ENCODE measurements at regions not wholly inside any gene's neighbourhood (a gene's known extent, or its start where the extent isn't known, plus 50 kb on each side); places are given as distances from the start of the nearest gene placed in this dataset.
A peak's percentile ranks its signal among the peaks of the same experiment; 100 is the strongest.

DNA sequence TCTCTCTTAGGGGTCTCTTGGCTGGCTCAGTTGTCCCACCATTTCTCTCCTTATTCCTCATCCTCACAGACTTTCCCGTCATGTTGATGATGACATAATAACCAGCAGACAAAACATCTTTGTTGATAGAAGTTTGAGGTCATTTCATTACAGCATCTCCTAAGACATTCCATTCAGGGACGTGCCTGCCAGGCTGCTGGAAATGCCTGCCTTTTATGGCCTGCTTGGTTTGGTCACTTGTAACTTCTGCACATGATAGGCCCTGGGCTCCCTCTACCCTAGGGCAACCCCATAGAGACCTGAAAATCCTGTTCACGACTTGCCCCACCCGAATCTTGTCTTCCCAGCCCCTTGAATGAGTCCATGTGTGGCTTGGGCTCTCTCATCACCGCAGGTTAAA, 81.7 kb downstream of the SDC1 start:
- no peak overlapping the region for H3K27ac ChIP-seq (ENCODE audit: low read depth in 2 of 2, low read length in 2 of 2)
- H3K4me1 ChIP-seq (ENCODE audit: control insufficient read depth in 2 of 3, insufficient read depth in 2 of 3, low read depth in 1 of 3, low read length in 3 of 3), result peaks cover 0 to 12% (median 5%) of the 10 kb centered on the region in 3 donors

DNA sequence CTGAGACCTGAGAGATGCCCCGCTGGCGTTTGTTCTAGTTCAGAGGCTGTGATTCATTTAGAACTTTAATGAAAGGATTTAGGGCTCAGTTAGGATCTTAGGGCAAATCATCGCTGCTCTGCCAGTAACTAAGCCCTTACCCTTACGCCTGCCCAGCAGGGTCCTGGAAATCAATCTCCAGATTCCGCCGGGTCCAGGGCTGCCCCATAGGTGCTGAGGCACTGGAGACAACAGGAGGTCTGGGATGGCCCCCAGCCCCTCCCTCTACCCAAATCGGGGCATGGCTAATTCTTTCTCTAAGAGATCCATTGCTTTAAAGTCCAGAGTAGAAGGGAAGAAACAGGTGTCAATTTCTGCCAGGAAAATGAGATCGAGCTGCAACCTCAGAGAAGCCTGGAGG, 83.1 kb downstream of the SDC1 start:
- TF ChIP-seq, protein P1, sequence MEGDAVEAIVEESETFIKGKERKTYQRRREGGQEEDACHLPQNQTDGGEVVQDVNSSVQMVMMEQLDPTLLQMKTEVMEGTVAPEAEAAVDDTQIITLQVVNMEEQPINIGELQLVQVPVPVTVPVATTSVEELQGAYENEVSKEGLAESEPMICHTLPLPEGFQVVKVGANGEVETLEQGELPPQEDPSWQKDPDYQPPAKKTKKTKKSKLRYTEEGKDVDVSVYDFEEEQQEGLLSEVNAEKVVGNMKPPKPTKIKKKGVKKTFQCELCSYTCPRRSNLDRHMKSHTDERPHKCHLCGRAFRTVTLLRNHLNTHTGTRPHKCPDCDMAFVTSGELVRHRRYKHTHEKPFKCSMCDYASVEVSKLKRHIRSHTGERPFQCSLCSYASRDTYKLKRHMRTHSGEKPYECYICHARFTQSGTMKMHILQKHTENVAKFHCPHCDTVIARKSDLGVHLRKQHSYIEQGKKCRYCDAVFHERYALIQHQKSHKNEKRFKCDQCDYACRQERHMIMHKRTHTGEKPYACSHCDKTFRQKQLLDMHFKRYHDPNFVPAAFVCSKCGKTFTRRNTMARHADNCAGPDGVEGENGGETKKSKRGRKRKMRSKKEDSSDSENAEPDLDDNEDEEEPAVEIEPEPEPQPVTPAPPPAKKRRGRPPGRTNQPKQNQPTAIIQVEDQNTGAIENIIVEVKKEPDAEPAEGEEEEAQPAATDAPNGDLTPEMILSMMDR (IDR thresholded peaks at IDR 0.05; ENCODE audit: borderline replicate concordance, extremely low read depth, insufficient read depth), result no peak
- no peak overlapping the region for H3K27ac ChIP-seq (ENCODE audit: low read depth in 2 of 2, low read length in 2 of 2)
- H3K4me3 ChIP-seq (ENCODE audit: low read length in 3 of 3), result no peak overlapping the region
- H3K36me3 ChIP-seq (ENCODE audit: control insufficient read depth in 2 of 3, insufficient read depth in 3 of 3, low read length in 3 of 3), result no peaks in the 10 kb centered on the region
- intact Hi-C loops (cut with DNase I), result no loop called here
- no peaks in the 10 kb centered on the region for H3K9me3 ChIP-seq (ENCODE audit: control insufficient read depth in 2 of 3, insufficient read depth in 1 of 3, low read length in 3 of 3)
- no peak for DNase-seq
- no peak overlapping the region for H3K9ac ChIP-seq (ENCODE audit: low read length in 3 of 3)
- peaks cover 0 to 16% (median 5%) of the 10 kb centered on the region in 3 donors for H3K4me1 ChIP-seq (ENCODE audit: control insufficient read depth in 2 of 3, insufficient read depth in 2 of 3, low read depth in 1 of 3, low read length in 3 of 3)
- no peaks in the 10 kb centered on the region for H3K27me3 ChIP-seq (ENCODE audit: control insufficient read depth, insufficient read depth, low read length)
- no peak for FAIRE-seq

More for the DNA sequence above, 81.7 kb downstream of the SDC1 start:
- H3K4me3 ChIP-seq (ENCODE audit: low read length in 3 of 3), result no peak overlapping the region
- no peaks in the 10 kb centered on the region for H3K27me3 ChIP-seq (ENCODE audit: control insufficient read depth, insufficient read depth, low read length)
- peak in 1 of 5 donors; percentile 22 for DNase-seq
- no peak overlapping the region for H3K9ac ChIP-seq (ENCODE audit: low read length in 3 of 3)
- intact Hi-C loops (cut with DNase I), result no loop called here
- no peak for FAIRE-seq
- no peaks in the 10 kb centered on the region for H3K9me3 ChIP-seq (ENCODE audit: control insufficient read depth in 2 of 3, insufficient read depth in 1 of 3, low read length in 3 of 3)
- TF ChIP-seq, protein P1 (IDR thresholded peaks at IDR 0.05; ENCODE audit: borderline replicate concordance, extremely low read depth, insufficient read depth), result no peak
- no peaks in the 10 kb centered on the region for H3K36me3 ChIP-seq (ENCODE audit: control insufficient read depth in 2 of 3, insufficient read depth in 3 of 3, low read length in 3 of 3)

DNA sequence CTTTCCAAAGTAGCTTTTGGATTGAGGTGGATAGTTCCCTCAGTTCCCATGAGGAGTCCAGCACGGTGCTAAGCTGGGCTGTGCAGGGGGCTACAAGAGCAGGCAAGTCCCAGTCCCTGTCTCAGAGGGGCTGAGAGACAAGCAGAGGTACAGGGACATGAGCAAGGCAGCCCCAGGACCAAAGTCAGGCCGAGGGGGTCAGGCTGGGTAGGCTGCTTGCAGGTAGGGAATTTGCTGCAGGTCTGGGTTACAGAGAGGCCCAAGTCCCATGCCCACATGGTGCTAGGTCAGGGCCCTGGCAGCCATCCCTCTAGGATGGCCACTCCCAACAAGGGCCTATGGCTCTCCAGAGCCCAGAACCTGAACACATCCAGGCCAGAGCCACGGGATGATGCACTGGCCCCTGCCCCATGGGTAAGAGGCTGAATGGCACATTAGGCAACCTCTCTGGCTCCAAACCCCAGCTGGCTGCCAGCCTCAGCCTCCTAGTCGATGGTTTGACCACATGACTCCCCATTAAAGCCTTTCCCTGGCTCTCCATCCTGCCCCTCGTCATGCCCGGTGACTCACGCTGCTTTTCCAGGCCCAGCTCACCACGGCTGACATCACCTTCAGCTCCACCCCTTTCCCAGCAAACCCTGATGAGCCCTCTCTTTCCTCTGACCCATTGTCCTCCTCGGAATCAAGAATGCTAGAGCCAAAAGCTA, 83.7 kb downstream of the SDC1 start:
- Histone ChIP-seq H3K36me3 (ENCODE audit: control insufficient read depth in 2 of 3, insufficient read depth in 3 of 3, low read length in 3 of 3) (no peaks in the 10 kb centered on the region), H3K9ac (ENCODE audit: low read length in 3 of 3) (no peak overlapping the region), H3K9me3 (ENCODE audit: control insufficient read depth in 2 of 3, insufficient read depth in 1 of 3, low read length in 3 of 3) (no peaks in the 10 kb centered on the region), H3K27ac (ENCODE audit: low read depth in 2 of 2, low read length in 2 of 2) (peak overlapping the region in 1 of 2 donors; percentile 23), H3K4me3 (ENCODE audit: low read length in 3 of 3) (no peak overlapping the region), H3K4me1 (ENCODE audit: control insufficient read depth in 2 of 3, insufficient read depth in 2 of 3, low read depth in 1 of 3, low read length in 3 of 3) (peaks cover 0 to 16% (median 5%) of the 10 kb centered on the region in 3 donors), H3K27me3 (ENCODE audit: control insufficient read depth, insufficient read depth, low read length) (no peaks in the 10 kb centered on the region)
- intact Hi-C loops (cut with DNase I), result no loop called here
- DNase-seq (peak; percentile 50 to 92 (median 63)), FAIRE-seq (no peak)
- TF ChIP-seq, protein P1 (IDR thresholded peaks at IDR 0.05; ENCODE audit: borderline replicate concordance, extremely low read depth, insufficient read depth), result no peak

All from kidney (tissue), 13 donors.